H9 (cell line): ENCODE measurements at regions not wholly inside any gene's neighbourhood (a gene's known extent, or its start where the extent isn't known, plus 50 kb on each side); places are given as distances from the start of the nearest gene placed in this dataset.

Experiments
- DNase-seq: peaks from one replicate; pipeline ENCODE4 v3.0.0-alpha.2; 2017
- H2AFZ ChIP-seq: one replicate; pipeline ENCODE4 v1.6.1; 2013; ENCODE audit warnings: mild to moderate bottlenecking, low read length, control low read depth, moderate library complexity
- H2AK5ac ChIP-seq: 2 replicates; pipeline ENCODE4 v1.6.1; 2013; ENCODE audit warnings: low read length, control low read depth, mixed read lengths; ENCODE audit not compliant: insufficient read length
- H2BK120ac ChIP-seq: one replicate; pipeline ENCODE4 v1.6.1; 2013; ENCODE audit warnings: low read depth, mild to moderate bottlenecking, low read length, control low read depth, inconsistent platforms; ENCODE audit not compliant: poor library complexity, severe bottlenecking
- H2BK12ac ChIP-seq: 2 replicates; pipeline ENCODE4 v1.6.1; 2013; ENCODE audit warnings: low read length, control low read depth, mixed read lengths, low read depth; ENCODE audit not compliant: insufficient read length
- H2BK15ac ChIP-seq: 2 replicates; pipeline ENCODE4 v1.6.1; 2013; ENCODE audit warnings: low read depth, low read length, control low read depth
- H2BK20ac ChIP-seq: one replicate; pipeline ENCODE4 v1.6.1; 2013; ENCODE audit warnings: low read depth, mild to moderate bottlenecking, low read length, control low read depth, inconsistent platforms; ENCODE audit not compliant: poor library complexity, severe bottlenecking
- H2BK5ac ChIP-seq: 2 replicates; pipeline ENCODE4 v1.6.1; 2013; ENCODE audit warnings: low read length, control low read depth, mixed read lengths; ENCODE audit not compliant: insufficient read length
- H3K14ac ChIP-seq: 2 replicates; pipeline ENCODE4 v1.6.1; 2013; ENCODE audit warnings: low read length, control low read depth; ENCODE audit not compliant: insufficient read depth
- H3K18ac ChIP-seq: 2 replicates; pipeline ENCODE4 v1.6.1; 2013; ENCODE audit warnings: low read depth, mild to moderate bottlenecking, mixed read lengths, low read length, control low read depth; ENCODE audit not compliant: insufficient read length
- H3K23ac ChIP-seq: 2 replicates; pipeline ENCODE4 v1.6.1; 2013; ENCODE audit warnings: low read length, control low read depth, mixed read lengths, low read depth; ENCODE audit not compliant: insufficient read length
- H3K23me2 ChIP-seq: 2 replicates; pipeline ENCODE4 v1.6.1; 2013; ENCODE audit warnings: low read depth, mild to moderate bottlenecking, mixed read lengths, low read length, control low read depth; ENCODE audit not compliant: insufficient read length, poor library complexity, severe bottlenecking
- H3K27ac ChIP-seq: 2 replicates; pipeline ENCODE4 v1.5.1; 2013; ENCODE audit warnings: low read length, control low read depth, mixed read lengths, low read depth; ENCODE audit not compliant: insufficient read length
- H3K27me3 ChIP-seq: 2 replicates; pipeline ENCODE4 v1.6.1; 2013; ENCODE audit warnings: low read length, control low read depth, inconsistent platforms; ENCODE audit not compliant: insufficient read depth
- H3K4ac ChIP-seq: 2 replicates; pipeline ENCODE4 v1.6.1; 2013; ENCODE audit warnings: low read depth, mild to moderate bottlenecking, control low read depth, inconsistent platforms, low read length, moderate library complexity
- H3K4me1 ChIP-seq: 2 replicates; pipeline ENCODE4 v1.6.1; 2013; ENCODE audit warnings: low read length, control low read depth, inconsistent platforms; ENCODE audit not compliant: insufficient read depth
- H3K4me2 ChIP-seq: 2 replicates; pipeline ENCODE4 v1.6.1; 2013; ENCODE audit warnings: low read length, control low read depth, mixed read lengths; ENCODE audit not compliant: insufficient read length, insufficient read depth
- H3K56ac ChIP-seq: 2 replicates; pipeline ENCODE4 v1.6.1; 2013; ENCODE audit warnings: low read depth, mild to moderate bottlenecking, mixed read lengths, low read length, control low read depth; ENCODE audit not compliant: insufficient read length
- H3K79me1 ChIP-seq: 2 replicates; pipeline ENCODE4 v1.6.1; 2013; ENCODE audit warnings: low read depth, mild to moderate bottlenecking, moderate library complexity, low read length, control low read depth, inconsistent platforms; ENCODE audit not compliant: insufficient read depth, poor library complexity, severe bottlenecking
- H3K79me2 ChIP-seq: 2 replicates; pipeline ENCODE4 v1.6.1; 2013; ENCODE audit warnings: low read length, control low read depth, inconsistent platforms; ENCODE audit not compliant: insufficient read depth
- H3K9ac ChIP-seq: 2 replicates; pipeline ENCODE4 v1.6.1; 2013; ENCODE audit warnings: low read length, control low read depth, mixed read lengths; ENCODE audit not compliant: insufficient read length; ENCODE audit errors: extremely low read depth
- H3K9me3 ChIP-seq: one replicate; pipeline ENCODE4 v1.6.1; 2013; ENCODE audit warnings: low read depth, low read length, inconsistent platforms; ENCODE audit not compliant: control insufficient read depth
- H3T11ph ChIP-seq: one replicate; pipeline ENCODE4 v1.6.1; 2013; ENCODE audit warnings: mild to moderate bottlenecking, low read length, control low read depth, inconsistent platforms
- H4K20me1 ChIP-seq: one replicate; pipeline ENCODE4 v1.6.1; 2013; ENCODE audit not compliant: control insufficient read depth, insufficient read length, insufficient read depth
- H4K5ac ChIP-seq: 2 replicates; pipeline ENCODE4 v1.6.1; 2013; ENCODE audit warnings: low read depth, mild to moderate bottlenecking, mixed read lengths, low read length, control low read depth; ENCODE audit not compliant: insufficient read length
- H4K8ac ChIP-seq: replicated peaks from 2 replicates; pipeline ENCODE4 v1.6.1; 2013; ENCODE audit warnings: low read length, control low read depth, mixed read lengths, low read depth; ENCODE audit not compliant: insufficient read length
- H4K91ac ChIP-seq: 2 replicates; pipeline ENCODE4 v1.6.1; 2013; ENCODE audit warnings: low read depth, mild to moderate bottlenecking, moderate library complexity, mixed read lengths, low read length, control low read depth; ENCODE audit not compliant: insufficient read length
- H3K27ac Mint-ChIP-seq, 3 experiments: 2 replicates in 2 of 3; 3 replicates in 1 of 3; pipeline ENCODE4 v1.8.0; 2020 to 2021; ENCODE audit warnings: mixed read lengths in 3 of 3, mild to moderate bottlenecking in 1 of 3, moderate library complexity in 1 of 3
- H3K27me3 Mint-ChIP-seq: 2 replicates; pipeline ENCODE4 v1.8.0; 2021; ENCODE audit warnings: low read depth, mild to moderate bottlenecking, moderate library complexity, mixed read lengths
- H3K36me3 Mint-ChIP-seq, 3 experiments: 2 replicates in 2 of 3; 3 replicates in 1 of 3; pipeline ENCODE4 v1.8.0; 2020 to 2021; ENCODE audit warnings: low read depth in 3 of 3, mixed read lengths in 3 of 3; ENCODE audit not compliant: insufficient read depth in 1 of 3
- H3K4me1 Mint-ChIP-seq, 2 experiments: 2 replicates each; pipeline ENCODE4 v1.8.0; 2020; ENCODE audit warnings: mixed read lengths in 2 of 2
- H3K4me3 Mint-ChIP-seq, 2 experiments: 2 replicates in 1 of 2; 3 replicates in 1 of 2; pipeline ENCODE4 v1.8.0; 2020 to 2021; ENCODE audit warnings: mild to moderate bottlenecking in 2 of 2, mixed read lengths in 2 of 2, moderate library complexity in 1 of 2
- H3K9me3 Mint-ChIP-seq, 2 experiments: 2 replicates in 1 of 2; 3 replicates in 1 of 2; pipeline ENCODE4 v1.8.0; 2020; ENCODE audit warnings: mild to moderate bottlenecking in 2 of 2, mixed read lengths in 2 of 2, moderate library complexity in 1 of 2
- WGBS: extraction: QIAGEN DNeasy Blood & Tissue Kit; methylation state at CpG from one replicate; pipeline ENCODE4 v1.1.7; 2013; ENCODE audit warnings: missing lambda C conversion rate, low lambda C conversion rate, mixed read lengths; ENCODE audit not compliant: insufficient read length; ENCODE audit errors: extremely low coverage; 5-methylcytosine and 5-hydroxymethylcytosine counted together
- TF ChIP-seq, protein P1 (sequence below): fragments of 200-600 bp; sonication (generic); conservative IDR thresholded peaks from 3 replicates; pipeline ENCODE4 v1.8.0; 2021; ENCODE audit warnings: antibody characterized with exemption, mild to moderate bottlenecking

DNA sequence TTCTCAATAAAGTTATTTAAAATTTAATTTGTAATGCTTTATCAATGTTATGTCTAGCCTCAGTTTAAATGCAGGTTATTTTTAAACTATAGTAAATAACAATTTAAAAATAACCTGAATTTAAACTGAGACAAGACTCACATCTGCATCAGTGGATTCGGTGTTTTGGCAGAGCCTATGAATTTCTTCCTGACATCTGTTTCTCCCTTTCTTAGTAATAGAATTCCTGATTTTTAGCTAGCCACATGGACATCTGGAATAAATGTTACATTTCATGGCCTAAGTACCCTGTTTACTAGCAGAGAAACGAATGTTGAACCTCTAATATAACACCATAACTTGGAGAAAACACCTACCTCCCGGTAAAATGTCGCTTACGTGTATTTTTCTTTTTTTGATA is 1141.6 kb upstream of the ADGRL2 start:
- peaks cover 0 to under 1% of the 10 kb centered on the region in 2 experiments; a peak in 1 of 5 replicates for H3K9me3 Mint-ChIP-seq
- Histone ChIP-seq H4K5ac (no peak overlapping the region), H3K23me2 (no peaks in the 10 kb centered on the region), H3K18ac (no peak overlapping the region), H4K20me1 (no peaks in the 10 kb centered on the region), H3K79me1 (no peaks in the 10 kb centered on the region), H2BK15ac (no peak overlapping the region), H4K91ac (no peak overlapping the region), H3K23ac (no peak overlapping the region), H2AK5ac (no peak overlapping the region), H3K56ac (no peak overlapping the region), H3K14ac (no peak overlapping the region), H3K4me2 (no peak overlapping the region), H2BK120ac (no peak overlapping the region), H3K4ac (no peak overlapping the region), H2BK5ac (no peak overlapping the region), H3K27ac (no peak overlapping the region), H2BK12ac (no peak overlapping the region), H4K8ac (no peak overlapping the region), H3K9ac (no peak overlapping the region), H2AFZ (no peak overlapping the region), H2BK20ac (no peak overlapping the region), H3K27me3 (no peaks in the 10 kb centered on the region), H3K9me3 (no peaks in the 10 kb centered on the region), H3K79me2 (no peaks in the 10 kb centered on the region), H3K4me1 (no peaks in the 10 kb centered on the region), H3T11ph (no peak overlapping the region)
- H3K36me3 Mint-ChIP-seq, result peaks cover 0 to 4% (median 2%) of the 10 kb centered on the region in 3 experiments; a peak in 3 of 7 replicates
- TF ChIP-seq, protein P1, sequence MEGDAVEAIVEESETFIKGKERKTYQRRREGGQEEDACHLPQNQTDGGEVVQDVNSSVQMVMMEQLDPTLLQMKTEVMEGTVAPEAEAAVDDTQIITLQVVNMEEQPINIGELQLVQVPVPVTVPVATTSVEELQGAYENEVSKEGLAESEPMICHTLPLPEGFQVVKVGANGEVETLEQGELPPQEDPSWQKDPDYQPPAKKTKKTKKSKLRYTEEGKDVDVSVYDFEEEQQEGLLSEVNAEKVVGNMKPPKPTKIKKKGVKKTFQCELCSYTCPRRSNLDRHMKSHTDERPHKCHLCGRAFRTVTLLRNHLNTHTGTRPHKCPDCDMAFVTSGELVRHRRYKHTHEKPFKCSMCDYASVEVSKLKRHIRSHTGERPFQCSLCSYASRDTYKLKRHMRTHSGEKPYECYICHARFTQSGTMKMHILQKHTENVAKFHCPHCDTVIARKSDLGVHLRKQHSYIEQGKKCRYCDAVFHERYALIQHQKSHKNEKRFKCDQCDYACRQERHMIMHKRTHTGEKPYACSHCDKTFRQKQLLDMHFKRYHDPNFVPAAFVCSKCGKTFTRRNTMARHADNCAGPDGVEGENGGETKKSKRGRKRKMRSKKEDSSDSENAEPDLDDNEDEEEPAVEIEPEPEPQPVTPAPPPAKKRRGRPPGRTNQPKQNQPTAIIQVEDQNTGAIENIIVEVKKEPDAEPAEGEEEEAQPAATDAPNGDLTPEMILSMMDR, result no peak
- peaks cover 23 to 27% of the 10 kb centered on the region in 2 experiments for H3K4me1 Mint-ChIP-seq
- H3K4me3 Mint-ChIP-seq, result no peak overlapping the region
- no peaks in the 10 kb centered on the region for H3K27me3 Mint-ChIP-seq
- no peak overlapping the region; a peak in 1 of 7 replicates for H3K27ac Mint-ChIP-seq
- no peak for DNase-seq
- WGBS, result no CpG with 5 or more reads among the region's 5 CpGs
